ENCODE measurements at regions not wholly inside any gene's neighbourhood (a gene's known extent, or its start where the extent isn't known, plus 50 kb on each side); places are given as distances from the start of the nearest gene placed in this dataset.
A peak's percentile ranks its signal among the peaks of the same experiment; 100 is the strongest.

GRCh38 chr2:11967946-11968465 is 221.6 kb downstream of the LPIN1 start:
- no peak for TF ChIP-seq CTCF (conservative IDR thresholded peaks at IDR 0.05; ENCODE audit: low read length)
- DNase-seq (ENCODE audit: low read depth): peak; percentile 49
- H3K4me3 ChIP-seq (ENCODE audit: low read length): no peak overlapping the region

GRCh38 chr2:11968521-11968920 is 222.1 kb downstream of the LPIN1 start:
- DNase-seq (ENCODE audit: low read depth): no peak
- H3K4me3 ChIP-seq (ENCODE audit: low read length): no peak overlapping the region
- TF ChIP-seq CTCF (conservative IDR thresholded peaks at IDR 0.05; ENCODE audit: low read length): no peak

GRCh38 chr2:11969774-11970173 is 223.3 kb downstream of the LPIN1 start:
- no peak for TF ChIP-seq CTCF (conservative IDR thresholded peaks at IDR 0.05; ENCODE audit: low read length)
- H3K4me3 ChIP-seq (ENCODE audit: low read length): no peak overlapping the region
- no peak for DNase-seq (ENCODE audit: low read depth)

GRCh38 chr2:11974573-11974972 is 228.1 kb downstream of the LPIN1 start:
- TF ChIP-seq CTCF (conservative IDR thresholded peaks at IDR 0.05; ENCODE audit: low read length): no peak
- DNase-seq (ENCODE audit: low read depth): no peak

GRCh38 chr2:11975373-11975772 is 228.9 kb downstream of the LPIN1 start:
- no peak for DNase-seq (ENCODE audit: low read depth)
- no peak overlapping the region for H3K4me3 ChIP-seq (ENCODE audit: low read length)
- TF ChIP-seq CTCF (conservative IDR thresholded peaks at IDR 0.05; ENCODE audit: low read length): no peak

More at GRCh38 chr2:11974573-11974972, 228.1 kb downstream of the LPIN1 start:
- H3K4me3 ChIP-seq (ENCODE audit: low read length): no peak overlapping the region

- no peak for DNase-seq (ENCODE audit: low read depth)
- no peak for TF ChIP-seq CTCF (conservative IDR thresholded peaks at IDR 0.05; ENCODE audit: low read length)
- H3K4me3 ChIP-seq (ENCODE audit: low read length): no peak overlapping the region
These were observed 229.6 kb downstream of the LPIN1 start for GRCh38 chr2:11976073-11976472.

GRCh38 chr2:11977766-11978524 is 231.5 kb downstream of the LPIN1 start:
- TF ChIP-seq CTCF (conservative IDR thresholded peaks at IDR 0.05; ENCODE audit: low read length): no peak
- no peak overlapping the region for H3K4me3 ChIP-seq (ENCODE audit: low read length)
- no peak for DNase-seq (ENCODE audit: low read depth)

Measured in AG10803 (cell line).